ENCODE measurements at regions not wholly inside any gene's neighbourhood (a gene's known extent, or its start where the extent isn't known, plus 50 kb on each side); places are given as distances from the start of the nearest gene placed in this dataset.

DNA sequence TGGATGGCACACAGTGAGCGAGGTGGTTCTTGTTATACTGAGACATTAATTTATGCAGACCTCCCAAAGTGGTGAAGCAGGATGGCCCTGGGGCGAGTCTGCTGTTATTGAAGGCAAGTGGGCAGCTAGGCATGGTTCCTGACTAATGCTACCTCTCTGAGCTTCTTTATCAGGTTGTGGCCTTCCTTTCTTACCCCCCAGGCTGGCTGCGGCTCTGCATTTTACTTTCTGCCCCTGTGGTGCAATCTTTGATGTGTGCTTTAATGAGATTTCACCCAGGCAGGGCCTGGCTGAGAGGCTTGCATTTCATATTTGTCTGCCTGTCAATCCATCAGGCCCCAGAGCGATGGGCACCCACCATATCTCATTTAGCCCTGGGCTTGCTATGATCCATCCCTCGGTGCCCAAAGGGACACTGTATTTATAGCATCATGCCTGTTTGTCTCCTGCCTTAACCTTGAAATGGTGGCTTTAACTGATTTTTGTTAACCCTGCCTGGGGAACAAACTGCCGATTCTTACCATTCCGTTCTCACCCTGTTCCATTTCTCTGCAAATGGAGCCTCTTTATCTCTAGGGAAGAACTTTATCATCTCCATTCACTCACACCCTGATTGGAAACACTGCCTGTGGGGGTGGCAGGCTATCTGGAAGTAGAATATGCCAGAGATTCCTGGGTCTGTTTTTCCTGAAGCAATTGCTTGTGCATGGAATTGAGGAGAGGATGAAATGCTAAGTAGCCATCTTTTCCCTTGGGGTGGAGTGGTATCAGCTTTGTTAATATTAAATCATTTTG lies 316.2 kb upstream of the THSD7B start:
- no peak for DNase-seq

DNA sequence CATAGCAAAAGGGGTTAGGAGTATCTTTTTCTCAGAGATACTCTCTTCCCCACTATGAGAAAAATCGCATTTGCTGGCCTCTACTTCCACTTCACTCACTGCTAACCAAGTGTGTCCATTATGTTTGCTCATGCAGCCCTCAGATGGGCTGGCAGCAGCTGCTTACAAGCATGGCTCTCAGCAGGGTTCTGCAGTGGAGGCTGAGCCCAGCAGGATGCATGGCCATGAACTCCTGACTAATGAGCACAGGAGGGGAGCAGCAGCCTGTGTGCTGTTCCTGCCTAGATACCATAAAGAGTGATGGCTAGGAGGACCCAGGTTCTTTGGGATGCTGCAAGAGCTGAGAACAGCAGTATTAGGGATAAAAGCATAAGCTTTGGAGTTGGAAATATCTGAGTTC lies 316.9 kb upstream of the THSD7B start:
- DNase-seq, result peak; percentile 69 to 92

DNA sequence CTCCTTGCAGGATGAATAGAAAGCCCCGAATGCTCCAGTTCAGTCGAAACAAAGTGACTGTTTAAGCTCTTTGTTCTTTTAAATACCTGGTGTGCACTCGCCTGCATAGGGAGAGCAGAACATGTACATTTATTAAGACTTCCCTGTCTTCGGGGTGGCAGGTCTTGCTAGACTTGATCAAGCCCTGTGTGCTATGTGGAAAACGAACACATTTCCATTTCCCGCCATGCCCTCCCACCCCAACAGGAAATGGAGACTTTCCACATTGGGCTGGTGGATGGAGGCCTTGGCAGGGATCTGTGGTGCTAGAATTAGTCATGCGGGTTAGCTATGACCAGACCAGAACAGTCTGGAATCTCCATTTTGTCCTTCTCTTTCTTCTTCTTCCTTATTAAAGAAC lies 321.0 kb upstream of the THSD7B start:
- no peak for DNase-seq

DNA sequence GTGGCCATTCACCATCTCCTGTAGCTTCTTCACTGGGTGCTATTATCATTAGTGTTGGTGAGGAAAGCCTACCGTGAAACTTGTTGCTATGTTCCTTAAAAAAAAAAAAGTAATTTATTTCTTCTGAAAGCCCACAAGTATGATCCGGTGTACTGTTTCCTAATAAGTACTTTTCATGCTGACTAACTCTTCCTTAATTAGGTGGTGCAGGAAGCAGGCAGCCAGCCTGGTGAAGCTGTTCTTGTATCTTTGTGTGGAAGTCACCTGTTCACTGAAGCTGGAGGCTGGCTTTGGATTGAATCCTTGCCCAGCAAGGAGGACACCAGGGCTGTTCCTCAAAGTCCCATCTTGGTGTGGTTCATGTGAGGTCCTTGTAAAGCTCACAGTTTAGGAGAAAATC lies 321.7 kb upstream of the THSD7B start:
- DNase-seq, result no peak

DNA sequence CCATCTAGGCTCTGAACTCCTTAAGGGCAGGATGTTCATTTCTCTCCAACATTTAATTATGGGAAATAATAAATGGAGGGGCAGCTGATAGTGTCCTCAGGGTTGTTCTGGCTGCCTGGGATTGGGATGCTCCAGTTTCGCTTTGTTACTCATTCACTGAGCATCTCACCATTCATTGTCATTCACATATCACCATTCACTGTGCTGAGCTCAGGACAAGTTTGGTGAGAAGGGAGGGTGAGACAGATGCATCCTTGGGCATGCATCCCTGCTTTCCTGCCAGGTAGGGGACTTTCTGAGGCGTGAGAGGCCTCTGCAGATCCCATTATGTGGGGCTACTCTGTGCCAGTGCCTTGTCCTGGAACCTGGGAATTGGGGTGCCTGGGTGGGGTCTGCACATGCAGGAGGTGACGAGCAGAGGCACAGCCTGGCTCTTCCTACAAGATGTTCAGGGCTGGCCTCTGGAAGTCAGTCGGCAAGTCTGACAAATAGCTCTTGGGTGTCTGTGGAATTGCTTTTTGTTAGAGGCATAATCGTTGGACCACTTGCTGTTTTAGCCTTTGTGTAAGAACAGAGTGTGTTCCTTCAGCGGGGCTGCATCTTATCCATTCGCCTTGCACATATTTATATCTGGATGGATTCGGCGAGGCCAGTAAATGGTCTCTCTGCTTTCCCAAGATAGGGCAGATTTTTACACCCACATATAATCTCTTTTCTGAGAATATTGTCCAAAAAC lies 323.2 kb upstream of the THSD7B start:
- DNase-seq, result no peak

DNA sequence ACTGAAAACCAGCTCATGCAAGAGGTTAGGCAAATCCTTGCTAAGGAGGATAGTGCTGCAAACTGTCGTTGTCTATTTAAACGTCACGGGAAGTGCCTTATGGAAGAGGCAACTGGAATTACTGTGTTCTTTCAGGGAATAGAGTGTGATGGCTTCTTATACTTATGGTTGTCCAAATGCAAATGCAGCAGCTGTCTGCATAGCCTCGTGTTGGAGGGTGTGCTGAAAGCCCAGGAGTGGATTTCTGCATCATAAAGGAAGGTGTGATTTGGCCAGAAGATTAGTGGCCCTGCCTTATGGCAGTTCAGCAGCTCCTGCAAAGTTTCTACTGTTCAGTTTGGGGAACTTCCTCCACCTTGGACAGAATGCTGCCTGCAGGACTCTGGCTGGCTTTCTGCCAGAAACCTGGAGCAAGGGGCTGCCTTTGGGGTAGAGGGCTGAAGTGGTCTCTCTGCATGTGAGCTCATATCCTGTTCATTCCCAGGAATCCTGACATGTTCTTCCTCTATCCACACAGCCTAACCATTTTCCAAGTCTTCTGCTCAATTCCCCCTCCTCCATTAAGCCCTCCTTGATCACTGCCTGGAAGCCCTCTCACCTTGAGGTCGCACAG lies 321.2 kb upstream of the CXCR4 start:
- peak in 1 of 2 experiments; percentile 24 for DNase-seq

DNA sequence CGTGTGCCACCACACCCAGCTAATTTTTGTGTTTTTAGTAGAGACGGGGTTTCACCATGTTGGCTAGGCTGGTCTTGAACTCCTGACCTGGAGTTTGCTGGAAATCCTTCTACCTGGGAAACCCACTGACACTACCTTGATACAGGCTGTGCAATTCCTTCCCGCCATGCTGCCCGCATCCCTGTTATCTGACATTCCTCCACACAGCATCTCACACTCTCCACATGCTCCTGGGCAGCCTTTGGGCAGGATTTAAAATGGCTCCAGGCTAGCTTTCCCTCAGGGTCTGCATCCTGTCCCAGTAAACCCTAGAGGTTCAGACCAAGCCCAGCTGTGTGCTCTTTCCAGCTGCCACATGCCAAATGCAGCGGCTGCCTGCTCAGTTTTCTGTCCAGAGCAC lies 319.5 kb upstream of the CXCR4 start:
- no peak for DNase-seq

DNA sequence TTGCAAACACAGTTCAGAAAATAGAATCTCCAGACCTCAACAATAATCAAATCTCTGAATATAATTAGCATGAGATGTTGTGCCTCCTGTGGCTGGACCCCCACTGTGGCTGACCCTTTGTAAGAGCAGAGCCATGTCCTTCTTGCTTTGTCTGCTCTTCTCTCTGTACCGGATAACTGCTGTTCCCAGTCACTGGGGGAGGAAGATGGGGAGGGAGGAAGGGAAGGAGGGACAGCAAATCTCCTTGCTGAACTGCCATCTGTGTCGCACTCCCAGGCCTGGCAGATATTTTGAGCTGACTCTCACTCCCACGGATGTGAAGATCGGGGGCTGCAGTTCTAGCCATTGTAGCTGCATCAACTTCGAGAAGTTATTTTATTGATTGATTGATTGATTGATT lies 319.0 kb upstream of the CXCR4 start:
- DNase-seq, result no peak

DNA sequence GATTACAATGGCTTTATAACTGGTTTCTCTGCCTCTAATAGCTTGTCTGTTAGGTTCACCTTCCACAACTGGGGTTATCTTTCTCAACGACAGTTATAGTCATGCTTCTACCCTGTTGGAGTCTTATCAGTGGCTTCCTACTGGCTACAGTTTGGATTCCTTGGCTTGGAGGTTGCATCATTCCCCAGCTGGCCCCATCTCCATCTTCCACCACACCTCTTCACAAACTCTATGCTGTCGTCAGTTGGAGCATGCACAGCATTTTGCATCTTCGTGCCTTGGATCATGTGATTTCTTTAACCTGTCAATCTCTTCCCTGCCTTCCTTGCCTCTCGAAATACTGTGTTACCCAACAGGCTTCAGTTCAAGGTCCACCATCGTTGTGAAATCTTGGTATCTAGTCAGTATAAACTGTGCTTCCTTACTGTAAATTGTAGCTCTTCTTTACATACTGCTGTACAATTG lies 316.3 kb upstream of the CXCR4 start:
- DNase-seq, result no peak

DNA sequence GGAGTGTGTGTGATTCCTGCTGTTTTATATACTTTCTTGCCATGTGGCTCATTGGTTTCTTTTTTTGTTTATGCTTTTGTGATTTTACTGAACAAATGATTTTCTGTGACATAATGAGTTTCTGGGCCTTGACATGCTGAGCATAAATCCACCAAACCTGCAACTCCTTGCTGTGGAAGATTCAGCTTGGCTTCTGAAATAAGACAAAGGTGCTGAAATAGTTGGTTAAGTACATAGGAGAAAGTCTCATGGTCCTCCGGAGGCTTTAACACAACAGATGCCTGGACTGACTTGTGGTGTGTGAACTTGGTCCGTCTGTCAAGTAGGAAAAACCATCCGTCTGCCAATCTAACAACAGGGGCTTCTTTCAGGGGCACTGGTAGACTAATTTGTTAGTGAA lies 315.3 kb upstream of the CXCR4 start:
- peak in 1 of 2 experiments; percentile 45 for DNase-seq

DNA sequence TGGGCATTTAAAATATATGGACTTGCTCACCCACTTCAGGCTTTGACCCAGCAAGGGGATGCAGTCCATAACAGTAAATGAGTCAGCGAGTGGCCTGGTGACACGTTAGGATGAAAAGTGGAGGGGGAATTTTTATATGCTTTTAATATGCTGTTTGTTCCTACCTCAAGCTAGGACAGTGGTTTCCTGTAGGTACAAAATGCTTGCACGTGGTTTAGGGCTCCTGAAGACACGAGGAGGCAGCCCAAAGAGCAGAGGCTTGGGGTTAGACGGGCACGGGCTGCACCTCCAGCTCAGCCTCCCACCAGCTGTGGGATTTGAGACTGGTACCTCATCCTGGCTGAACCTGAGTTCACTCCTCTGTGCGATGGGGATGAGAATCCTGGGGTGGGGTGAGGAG lies 306.2 kb upstream of the CXCR4 start:
- DNase-seq, result no peak

DNA sequence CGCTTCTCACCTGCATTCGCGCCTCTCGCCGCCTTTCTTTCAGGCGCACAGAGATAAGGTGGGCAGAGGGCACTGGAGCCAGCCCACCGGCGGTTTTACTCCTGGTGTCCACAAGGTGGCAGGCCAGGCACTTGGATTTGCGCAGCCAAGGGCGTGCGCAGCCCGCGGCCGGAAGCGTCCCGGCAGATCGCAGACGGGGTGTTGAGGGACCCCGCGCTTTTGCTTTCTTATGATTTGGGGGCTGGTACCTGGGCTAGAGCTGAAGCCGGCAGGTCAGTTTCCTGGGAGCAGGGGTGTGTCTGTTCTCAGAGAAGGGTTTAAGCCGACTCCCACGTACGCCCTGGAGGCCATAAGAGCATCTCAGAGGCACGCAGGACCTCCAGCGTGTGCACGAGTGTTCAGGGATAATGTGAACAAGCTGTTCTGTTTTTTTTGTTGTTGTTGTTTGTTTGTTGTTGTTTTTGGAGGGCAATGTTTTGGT lies 305.6 kb upstream of the CXCR4 start:
- DNase-seq, result peak; percentile 47 to 88

DNA sequence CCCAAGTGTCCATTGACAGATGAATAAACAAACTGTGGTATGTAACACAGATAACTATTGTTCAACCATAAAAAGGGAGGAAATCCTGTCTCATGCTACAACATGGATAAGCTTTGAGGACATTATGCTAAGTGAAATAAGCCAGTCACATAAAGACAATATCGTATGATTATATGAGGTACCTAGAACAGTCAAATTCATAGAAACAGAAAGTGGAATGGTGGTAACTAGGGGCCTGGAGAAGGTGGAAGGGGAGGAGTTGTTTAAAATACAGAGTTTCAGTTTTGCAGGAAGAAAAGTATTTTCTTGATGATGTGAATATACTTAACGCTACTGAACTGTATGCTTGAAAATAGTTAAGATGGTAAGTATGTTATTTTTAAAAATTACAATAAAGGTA lies 304.6 kb upstream of the CXCR4 start:
- no peak for DNase-seq

DNA sequence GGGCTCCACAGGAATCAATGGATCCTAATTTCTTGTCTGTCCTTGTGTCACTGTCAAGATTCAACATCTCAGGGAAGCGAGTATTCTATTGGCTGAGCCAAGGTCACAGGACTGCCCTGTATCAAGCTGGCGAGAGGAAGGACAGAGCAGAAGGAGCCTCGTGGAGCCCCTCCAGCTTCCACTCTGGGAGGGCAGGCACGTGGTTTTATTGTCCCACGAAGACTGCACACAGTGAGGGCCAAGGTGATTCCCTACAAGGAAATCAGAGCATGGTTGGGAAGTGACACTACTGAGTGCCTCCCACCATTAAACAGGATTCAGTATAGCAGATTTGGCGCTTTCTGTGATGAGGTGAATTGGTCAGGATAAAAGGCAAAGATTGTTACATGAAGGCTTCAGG lies 302.4 kb upstream of the CXCR4 start:
- DNase-seq, result no peak

DNA sequence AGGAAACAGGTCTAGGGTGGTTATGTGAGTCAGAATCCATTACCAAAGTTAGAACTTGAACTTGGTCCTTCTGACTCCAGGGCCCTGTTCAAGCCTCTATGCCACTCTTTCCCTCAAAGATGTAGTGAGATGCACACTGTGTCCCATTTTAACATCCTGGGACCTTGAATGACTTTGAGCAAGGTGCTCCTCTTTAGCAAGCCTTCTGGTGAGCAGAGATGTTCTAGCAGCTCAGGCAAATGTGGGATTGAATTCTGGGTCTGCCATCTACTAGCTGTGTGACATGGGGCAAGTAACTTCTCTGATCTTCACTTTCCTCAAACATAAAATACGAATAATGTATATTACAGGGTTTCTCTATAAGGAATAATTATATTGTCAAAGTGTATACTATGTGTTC lies 294.0 kb upstream of the CXCR4 start:
- DNase-seq, result no peak

DNA sequence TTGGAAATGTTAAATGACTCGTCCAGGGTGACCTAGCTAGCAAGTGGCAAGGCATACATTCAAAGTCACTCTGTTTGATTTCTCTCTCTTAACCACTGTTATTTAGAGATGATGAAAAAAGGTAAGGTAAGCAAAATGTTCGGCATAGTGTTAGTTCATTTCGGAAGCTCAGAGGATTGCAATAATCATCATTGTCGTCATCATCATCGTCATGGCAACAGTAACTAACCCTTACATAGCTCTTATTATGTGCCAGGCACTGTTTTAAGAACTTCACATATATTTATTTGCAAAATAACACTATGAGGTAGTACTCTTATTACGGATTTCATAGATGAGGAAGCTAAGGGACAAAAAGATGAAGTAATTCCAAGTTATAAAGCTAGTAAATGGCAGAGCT lies 292.7 kb upstream of the CXCR4 start:
- no peak for DNase-seq

DNA sequence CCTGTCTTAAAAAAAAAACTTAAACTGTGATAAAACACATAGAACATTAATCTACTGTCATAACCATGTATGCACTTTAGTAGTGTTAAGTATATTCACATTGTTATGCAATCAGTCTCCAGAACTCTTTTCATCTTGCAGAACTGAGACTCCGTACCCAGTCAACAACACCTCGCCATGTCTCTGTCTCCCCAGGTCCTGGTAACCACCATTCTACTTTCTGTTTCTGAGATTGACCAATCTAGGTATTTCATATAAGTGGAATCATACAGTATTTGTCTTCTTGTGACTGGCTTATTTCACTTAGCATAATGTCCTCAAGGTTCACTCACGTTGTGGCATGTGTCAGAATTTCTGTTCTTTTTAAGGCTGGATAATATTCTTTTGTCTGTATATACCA lies 290.8 kb upstream of the CXCR4 start:
- DNase-seq, result no peak

DNA sequence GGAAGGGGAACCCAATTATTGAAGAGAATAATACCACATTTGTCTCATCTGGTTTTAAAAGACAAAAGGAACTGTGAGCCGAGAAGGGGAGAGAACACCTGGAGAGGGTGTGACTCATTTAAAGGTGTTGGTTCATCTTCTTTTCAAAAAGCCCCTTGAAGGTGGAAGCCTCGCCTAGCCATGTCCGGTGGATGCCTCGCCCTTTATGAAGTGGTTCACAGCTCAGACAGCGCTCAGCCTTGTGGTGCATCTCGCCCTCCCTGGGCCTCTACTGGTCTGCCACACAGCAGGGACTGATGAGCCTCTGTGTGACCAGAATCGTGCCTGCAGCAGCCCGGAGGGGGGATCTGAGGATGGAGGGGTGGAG lies 290.0 kb upstream of the CXCR4 start:
- DNase-seq, result no peak

DNA sequence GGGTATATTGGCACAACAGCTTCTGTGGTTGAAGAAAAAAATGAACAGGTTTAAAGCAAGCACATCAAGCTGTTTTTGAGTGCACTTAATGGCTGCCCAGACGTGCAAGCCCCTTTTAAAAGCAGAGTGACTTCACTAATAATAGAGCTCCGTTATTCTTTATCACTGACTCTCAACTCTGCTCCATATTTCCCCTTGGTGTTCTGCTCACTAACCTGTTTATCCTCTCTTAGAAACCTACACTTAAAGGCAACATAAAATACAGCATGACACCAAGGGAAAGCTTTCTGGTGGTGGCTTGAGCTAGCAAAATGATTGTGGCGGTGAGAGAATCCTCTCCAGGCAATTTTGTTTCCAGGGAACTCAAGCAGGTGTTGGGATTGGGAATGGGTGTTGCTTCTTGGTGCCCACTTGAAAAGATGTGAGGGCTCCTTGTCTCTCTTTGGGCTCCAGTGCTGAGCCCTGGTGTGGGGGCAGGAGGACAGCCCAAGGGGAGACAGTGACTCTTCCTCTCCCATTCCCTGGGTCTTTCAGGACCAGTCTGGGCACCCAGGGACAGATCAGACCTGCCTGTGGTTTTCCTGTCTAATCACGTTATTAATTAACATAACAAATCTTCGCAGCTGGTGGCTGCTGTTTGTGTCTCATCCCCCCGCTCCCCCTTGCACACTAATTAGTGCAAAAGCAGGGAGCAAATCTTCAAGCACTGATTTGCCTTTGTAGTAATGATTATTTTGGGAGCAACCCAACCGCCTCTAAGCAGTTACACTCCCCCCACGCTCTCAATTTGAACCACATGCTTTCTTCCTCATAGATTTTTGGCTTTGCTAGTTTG lies 289.4 kb upstream of the CXCR4 start:
- DNase-seq, result no peak

DNA sequence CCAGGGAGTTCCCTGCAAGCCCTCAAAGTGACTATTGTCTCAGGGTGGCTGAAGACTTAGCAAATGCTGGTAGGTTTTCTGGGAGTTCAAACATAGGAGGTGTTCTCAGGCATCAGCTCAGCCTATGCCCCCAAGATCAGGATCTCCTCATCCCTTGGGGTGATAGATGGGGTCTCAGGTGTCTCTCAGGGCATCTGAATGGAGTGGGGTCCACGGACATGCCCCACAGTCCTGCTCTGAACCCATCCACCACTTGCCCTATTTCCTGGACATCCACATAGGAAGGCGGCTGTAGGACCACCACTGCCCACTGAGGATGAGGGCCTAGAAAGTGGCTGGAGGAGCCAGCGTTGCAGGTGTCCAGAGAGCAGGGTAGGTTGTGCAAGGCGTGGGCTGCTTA lies 287.0 kb upstream of the CXCR4 start:
- DNase-seq, result no peak

DNA sequence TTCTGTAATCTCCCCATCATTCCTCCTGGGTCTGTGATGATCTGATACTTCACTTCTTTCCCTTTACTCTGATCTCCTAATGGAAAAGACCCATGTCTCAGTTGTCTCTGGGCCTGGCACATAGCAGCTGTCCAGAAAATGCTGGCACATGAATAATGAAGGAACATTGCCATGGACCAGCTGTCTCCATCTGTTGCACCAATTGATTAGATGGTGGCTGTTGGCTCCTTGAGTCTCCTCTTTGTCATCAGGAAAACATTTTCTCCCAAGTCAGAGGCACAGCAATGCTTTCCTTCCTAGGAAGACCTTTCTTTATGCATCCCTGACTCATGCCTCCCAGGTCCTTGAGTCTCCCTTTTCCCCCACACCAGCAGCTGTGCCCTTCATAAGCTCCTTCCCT lies 286.2 kb upstream of the CXCR4 start:
- peak; percentile 69 to 93 for DNase-seq

DNA sequence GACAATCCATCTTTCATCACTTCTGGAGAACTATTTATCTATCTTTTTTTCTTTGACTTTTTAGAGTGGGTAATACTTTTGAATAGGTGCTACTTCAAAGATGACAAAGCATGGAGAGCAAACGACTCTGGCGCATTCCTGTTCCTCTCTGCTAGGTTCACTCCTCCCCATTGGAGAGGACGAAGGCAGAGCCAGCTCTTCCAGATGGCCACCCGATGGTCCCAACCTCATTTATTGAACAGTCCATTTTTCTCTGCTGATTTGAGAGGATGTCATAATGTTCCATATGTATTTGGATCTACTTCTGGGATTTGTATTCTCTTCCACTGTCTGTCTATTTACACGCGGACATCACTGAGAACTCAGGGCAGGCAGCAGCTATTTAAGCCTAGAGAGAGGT lies 284.3 kb upstream of the CXCR4 start:
- DNase-seq, result peak; percentile 94

DNA sequence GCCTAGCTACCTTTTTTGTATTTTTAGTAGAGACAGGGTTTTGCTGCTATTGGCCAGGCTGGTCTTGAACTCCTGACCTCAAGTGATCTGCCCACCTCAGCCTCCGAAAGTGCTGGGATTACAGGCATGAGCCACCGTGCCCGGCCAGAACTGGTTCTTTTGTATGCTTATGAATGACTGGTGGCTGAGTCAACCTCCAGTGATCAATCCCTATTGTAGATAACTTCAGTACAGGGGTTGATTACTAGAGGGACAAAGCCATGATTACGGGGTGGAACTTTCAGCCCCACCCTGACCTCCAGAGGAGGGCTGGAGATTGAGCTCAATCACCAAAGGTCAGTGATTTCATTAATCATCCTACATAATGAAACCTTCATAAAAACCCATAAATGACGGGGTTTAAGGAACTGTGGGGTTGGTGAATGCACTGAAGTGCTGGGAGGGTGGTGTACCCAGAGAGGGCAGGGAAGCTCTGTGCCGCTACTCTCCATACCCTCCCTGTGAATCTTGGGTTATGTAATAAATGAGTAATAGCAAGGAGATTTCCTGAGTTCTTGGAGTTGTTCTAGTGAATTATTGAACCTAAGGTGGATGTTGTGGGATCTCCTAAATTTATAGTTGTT lies 281.8 kb upstream of the CXCR4 start:
- DNase-seq, result no peak
